Small intestine (tissue), 7 donors: ENCODE measurements at regions not wholly inside any gene's neighbourhood (a gene's known extent, or its start where the extent isn't known, plus 50 kb on each side); places are given as distances from the start of the nearest gene placed in this dataset.
"Not testable (repeated sequence)": the region's sequence is repeated elsewhere in the genome, so short reads cannot be mapped to it uniquely, and the experiment has no call there.

Experiments
- DNase-seq, 2 donors: peaks; one replicate each; pipeline versions ENCODE4 v3.0.0 to v3.0.0-alpha.2; 2013
- FAIRE-seq: peaks from 2 replicates; lab custom pipeline; 2012; peaks lifted over from hg19 to GRCh38; lab: Jason Lieb, UNC
- H3K27ac ChIP-seq, 3 donors: one replicate each; pipeline ENCODE4 v1.5.1; 2013; ENCODE audit warnings: low read length in 2 of 3, mild to moderate bottlenecking in 2 of 3, control low read depth in 1 of 3, inconsistent platforms in 1 of 3, low read depth in 1 of 3, moderate library complexity in 1 of 3
- H3K27me3 ChIP-seq, 3 donors: one replicate each; pipeline ENCODE4 v1.6.1; 2013; ENCODE audit warnings: low read length in 3 of 3, inconsistent platforms in 1 of 3; ENCODE audit not compliant: control insufficient read depth in 3 of 3, insufficient read depth in 3 of 3
- H3K36me3 ChIP-seq, 3 donors: one replicate each; pipeline ENCODE4 v1.6.1; 2013; ENCODE audit warnings: low read length in 3 of 3, inconsistent platforms in 1 of 3, low read depth in 1 of 3, mild to moderate bottlenecking in 1 of 3, moderate library complexity in 1 of 3; ENCODE audit not compliant: control insufficient read depth in 3 of 3, insufficient read depth in 2 of 3
- H3K4me1 ChIP-seq, 3 donors: one replicate each; pipeline ENCODE4 v1.6.1; 2013; ENCODE audit warnings: low read length in 2 of 3, inconsistent platforms in 1 of 3, low read depth in 1 of 3, mild to moderate bottlenecking in 1 of 3, moderate library complexity in 1 of 3; ENCODE audit not compliant: control insufficient read depth in 3 of 3, insufficient read depth in 2 of 3
- H3K4me3 ChIP-seq, 3 donors: one replicate each; pipeline ENCODE4 v1.5.1; 2013; ENCODE audit warnings: low read length in 3 of 3, control low read depth in 1 of 3, inconsistent platforms in 1 of 3, low read depth in 1 of 3, mild to moderate bottlenecking in 1 of 3, moderate library complexity in 1 of 3
- H3K9me3 ChIP-seq, 2 donors: one replicate each; pipeline ENCODE4 v1.6.1; 2013; ENCODE audit warnings: low read depth in 1 of 2, low read length in 1 of 2; ENCODE audit not compliant: control insufficient read depth in 2 of 2, insufficient read depth in 1 of 2
- WGBS, 3 donors: extraction: QIAGEN DNeasy Blood & Tissue Kit; methylation state at CpG; one replicate each; pipeline ENCODE4 v1.1.7; 2013; 5-methylcytosine and 5-hydroxymethylcytosine counted together
- donor health status: healthy with polysubstance abuse.
- donor health status: control.
- donor health status: control.
- donor health status: Bipolar disorder and iron deficiency.
- donor health status: healthy.

GRCh38 chr6:3672339-3672738 lies 79.2 kb downstream of the PXDC1 start:
- not testable (repeated sequence) for H3K36me3 ChIP-seq, DNase-seq, FAIRE-seq, H3K27me3 ChIP-seq, H3K9me3 ChIP-seq, H3K4me1 ChIP-seq, H3K27ac ChIP-seq, H3K4me3 ChIP-seq
- 58 to 72% (median 60%) methylated on average over 4 of the region's 4 CpGs for WGBS, 3 donors

- no peak overlapping the region for H3K27ac ChIP-seq
- 81 to 91% (median 88%) methylated on average over 1 of the region's 1 CpG for WGBS, 3 donors
- no peaks in the 10 kb centered on the region for H3K27me3 ChIP-seq
- FAIRE-seq, result no peak
- H3K4me1 ChIP-seq, result no peaks in the 10 kb centered on the region
- H3K9me3 ChIP-seq, result peaks cover 0 to 3% of the 10 kb centered on the region in 2 donors
- no peak for DNase-seq
- H3K36me3 ChIP-seq, result no peaks in the 10 kb centered on the region
- no peak overlapping the region for H3K4me3 ChIP-seq
Observed at GRCh38 chr6:3671382-3671781, 80.1 kb downstream of the PXDC1 start.

DNA sequence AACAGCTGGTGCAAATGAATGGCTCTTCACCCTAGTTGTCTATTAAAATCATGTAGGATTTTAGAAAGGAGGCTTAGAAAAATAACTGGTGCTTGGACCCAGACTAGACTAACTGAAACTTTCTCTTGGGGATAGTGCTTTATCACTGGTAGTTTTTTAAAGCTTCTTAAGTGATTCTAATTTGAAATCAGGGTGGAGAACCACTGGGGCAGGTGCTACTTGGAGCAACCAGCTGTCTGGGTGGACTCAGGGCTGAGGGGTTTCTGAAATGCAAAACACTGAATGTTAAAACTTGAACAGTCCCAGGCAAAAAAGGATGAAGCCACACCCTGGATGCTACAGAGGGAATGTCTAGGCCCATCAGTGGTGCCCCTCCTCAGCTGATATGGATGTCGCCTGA lies 81.2 kb downstream of the PXDC1 start:
- peaks cover 0 to 3% of the 10 kb centered on the region in 2 donors for H3K9me3 ChIP-seq
- no peak overlapping the region for H3K27ac ChIP-seq
- H3K36me3 ChIP-seq, result no peaks in the 10 kb centered on the region
- DNase-seq (no peak), FAIRE-seq (no peak)
- H3K4me1 ChIP-seq, result no peaks in the 10 kb centered on the region
- H3K4me3 ChIP-seq, result no peak overlapping the region
- H3K27me3 ChIP-seq, result no peaks in the 10 kb centered on the region
- WGBS, 3 donors, result 87 to 91% (median 90%) methylated on average over 1 of the region's 1 CpG

DNA sequence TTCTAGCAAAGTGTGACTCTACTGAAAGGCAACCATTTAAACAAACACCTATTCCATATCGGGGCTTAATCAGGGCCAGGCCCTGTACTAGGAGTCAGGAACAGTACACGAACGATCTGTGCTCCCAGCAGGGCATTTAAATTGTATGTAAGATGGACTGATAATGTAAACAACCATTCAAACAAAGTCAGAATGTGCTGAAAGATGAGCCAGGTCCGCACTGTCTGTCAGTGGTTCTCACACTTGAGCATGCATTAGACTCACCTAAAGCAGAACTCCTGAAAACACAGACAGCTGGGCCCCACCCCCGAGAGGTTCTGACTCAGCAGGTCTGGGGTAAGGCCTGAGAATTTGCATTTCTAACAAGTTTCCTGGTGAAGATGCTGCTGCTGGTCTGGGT lies 81.6 kb downstream of the PXDC1 start:
- H3K27me3 ChIP-seq, result no peaks in the 10 kb centered on the region
- 66 to 72% (median 71%) methylated on average over 5 of the region's 5 CpGs for whole genome bisulfite sequencing, 3 donors
- peaks cover 0 to 3% (median 0%) of the 10 kb centered on the region in 3 donors for H3K4me1 ChIP-seq
- FAIRE-seq (no peak), DNase-seq (no peak)
- H3K9me3 ChIP-seq, result peaks cover 0 to 3% of the 10 kb centered on the region in 2 donors
- no peaks in the 10 kb centered on the region for H3K36me3 ChIP-seq
- no peak overlapping the region for H3K4me3 ChIP-seq
- H3K27ac ChIP-seq, result no peak overlapping the region

DNA sequence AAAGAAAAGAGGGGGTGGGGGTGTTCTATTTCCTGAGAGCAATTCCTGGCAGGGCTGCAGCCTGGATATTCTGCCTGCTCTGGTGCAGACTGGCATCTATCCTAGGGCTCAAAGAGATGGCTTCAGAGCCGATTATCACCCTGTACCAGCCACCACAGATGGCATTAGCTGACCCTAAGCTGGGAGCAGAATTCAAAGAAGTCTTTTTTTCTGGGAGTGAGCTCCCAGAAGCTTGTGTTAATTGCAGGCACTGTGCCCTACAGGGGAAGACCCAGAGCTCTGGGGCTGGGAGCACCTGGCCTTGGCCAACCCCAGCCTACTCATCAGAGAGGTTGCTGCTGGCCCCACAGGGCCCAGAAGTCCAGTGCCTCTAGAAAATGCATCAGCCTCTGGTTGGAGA lies 85.9 kb downstream of the PXDC1 start:
- H3K4me1 ChIP-seq, result peaks cover 0 to 4% (median 0%) of the 10 kb centered on the region in 3 donors
- H3K9me3 ChIP-seq, result peaks cover 0 to 3% of the 10 kb centered on the region in 2 donors
- H3K36me3 ChIP-seq, result no peaks in the 10 kb centered on the region
- H3K27ac ChIP-seq, result no peak overlapping the region
- DNase-seq (no peak), FAIRE-seq (no peak)
- no peak overlapping the region for H3K4me3 ChIP-seq
- 72 to 90% (median 79%) methylated on average over 1 of the region's 1 CpG for WGBS, 3 donors
- no peaks in the 10 kb centered on the region for H3K27me3 ChIP-seq

- DNase-seq (peak in 1 of 2 donors; percentile 16), FAIRE-seq (no peak)
- H3K4me1 ChIP-seq, result peaks cover 0 to 4% (median 0%) of the 10 kb centered on the region in 3 donors
- WGBS, 3 donors, result 73 to 76% (median 73%) methylated on average over 8 of the region's 8 CpGs
- H3K27me3 ChIP-seq, result peaks cover 0 to 2% (median 0%) of the 10 kb centered on the region in 3 donors
- H3K9me3 ChIP-seq, result peaks cover 0 to under 1% of the 10 kb centered on the region in 2 donors
- H3K4me3 ChIP-seq, result no peak overlapping the region
- no peaks in the 10 kb centered on the region for H3K36me3 ChIP-seq
- H3K27ac ChIP-seq, result no peak overlapping the region
Observed at GRCh38 chr6:3664625-3665041, 86.9 kb downstream of the PXDC1 start.

DNA sequence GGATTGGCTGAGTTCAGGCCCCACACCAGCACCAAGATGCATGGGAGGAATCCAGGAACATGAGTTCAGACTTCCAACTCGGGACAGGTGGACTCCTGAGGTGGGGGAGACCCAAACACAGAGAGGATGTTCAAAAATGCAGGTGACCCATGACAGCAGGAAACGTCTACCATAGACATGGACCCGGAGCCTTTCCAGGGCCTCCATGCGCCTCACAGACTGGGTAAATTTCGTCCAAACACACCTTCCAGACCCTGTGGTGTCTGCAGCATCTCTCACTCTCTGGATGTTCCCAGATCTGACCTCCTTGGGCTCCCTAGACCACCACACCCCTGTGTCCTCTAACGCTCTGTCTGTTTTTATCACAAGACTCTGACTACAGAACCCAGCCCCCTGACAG lies 87.7 kb downstream of the PXDC1 start:
- Histone ChIP-seq H3K4me1 (peaks cover 0 to 4% (median 0%) of the 10 kb centered on the region in 3 donors), H3K9me3 (no peaks in the 10 kb centered on the region), H3K27ac (no peak overlapping the region), H3K36me3 (no peaks in the 10 kb centered on the region), H3K4me3 (no peak overlapping the region), H3K27me3 (peaks cover 0 to 2% (median 0%) of the 10 kb centered on the region in 3 donors)
- 80 to 85% (median 82%) methylated on average over 6 of the region's 6 CpGs for WGBS, 3 donors
- DNase-seq, result no peak
- no peak for FAIRE-seq

GRCh38 chr6:3663081-3663480 lies 88.4 kb downstream of the PXDC1 start:
- peaks cover 0 to 4% (median 0%) of the 10 kb centered on the region in 3 donors for H3K4me1 ChIP-seq
- no peak for FAIRE-seq
- WGBS, 3 donors, result 82 to 95% (median 92%) methylated on average over 8 of the region's 8 CpGs

GRCh38 chr6:3661390-3661789 lies 90.1 kb downstream of the PXDC1 start:
- FAIRE-seq (no peak), DNase-seq (no peak)
- H3K9me3 ChIP-seq, result peaks cover 0 to 6% of the 10 kb centered on the region in 2 donors
- H3K27me3 ChIP-seq, result peaks cover 0 to 2% (median 0%) of the 10 kb centered on the region in 3 donors
- no peaks in the 10 kb centered on the region for H3K36me3 ChIP-seq
- no peak overlapping the region for H3K27ac ChIP-seq
- 86 to 89% (median 88%) methylated on average over 12 of the region's 12 CpGs for WGBS, 3 donors
- H3K4me3 ChIP-seq, result no peak overlapping the region
- H3K4me1 ChIP-seq, result peaks cover 0 to 4% (median 0%) of the 10 kb centered on the region in 3 donors

More at GRCh38 chr6:3663081-3663480, 88.4 kb downstream of the PXDC1 start:
- no peak for DNase-seq
- Histone ChIP-seq H3K36me3 (no peaks in the 10 kb centered on the region), H3K27ac (no peak overlapping the region), H3K9me3 (no peaks in the 10 kb centered on the region), H3K4me3 (no peak overlapping the region), H3K27me3 (peaks cover 0 to 2% (median 0%) of the 10 kb centered on the region in 3 donors)
